Neural progenitor cell (in vitro differentiated cells): ENCODE measurements at regions not wholly inside any gene's neighbourhood (a gene's known extent, or its start where the extent isn't known, plus 50 kb on each side); places are given as distances from the start of the nearest gene placed in this dataset.

Experiments used
- DNase-seq: peaks from one replicate; pipeline ENCODE4 v3.0.0-alpha.2; 2016; ENCODE audit warnings: low spot score
- H2AFZ ChIP-seq: fragments of 200-600 bp; sonication (generic); replicated peaks from 2 replicates; pipeline ENCODE4 v1.6.1; 2016; ENCODE audit warnings: antibody characterized with exemption
- H3F3A ChIP-seq: fragments of 200-600 bp; sonication (generic); 2 replicates; pipeline ENCODE4 v1.6.1; 2016; ENCODE audit warnings: antibody characterized with exemption, low read depth
- H3K27ac ChIP-seq: fragments of 200-600 bp; sonication (generic); 2 replicates; pipeline ENCODE4 v1.5.1; 2016; ENCODE audit warnings: mild to moderate bottlenecking
- H3K27me3 ChIP-seq: fragments of 200-600 bp; sonication (generic); 2 replicates; pipeline ENCODE4 v1.6.1; 2016; ENCODE audit warnings: mild to moderate bottlenecking, moderate library complexity
- H3K36me3 ChIP-seq: fragments of 200-600 bp; sonication (generic); 2 replicates; pipeline ENCODE4 v1.5.1; 2016
- H3K4me1 ChIP-seq: fragments of 200-600 bp; sonication (generic); 2 replicates; pipeline ENCODE4 v1.6.1; 2016; ENCODE audit warnings: mixed run types
- H3K4me2 ChIP-seq: fragments of 200-600 bp; sonication (generic); 2 replicates; pipeline ENCODE4 v1.6.1; 2016
- H3K4me3 ChIP-seq: fragments of 200-600 bp; sonication (generic); 2 replicates; pipeline ENCODE4 v1.5.1; 2016
- H3K79me2 ChIP-seq: fragments of 200-600 bp; sonication (generic); 2 replicates; pipeline ENCODE4 v1.6.1; 2016; ENCODE audit warnings: low read depth
- H3K9ac ChIP-seq: fragments of 200-600 bp; sonication (generic); 2 replicates; pipeline ENCODE4 v1.6.1; 2016
- H3K9me3 ChIP-seq: fragments of 200-600 bp; sonication (generic); 2 replicates; pipeline ENCODE4 v1.5.1; 2016; ENCODE audit warnings: low read depth
- H4K20me1 ChIP-seq: fragments of 200-600 bp; sonication (generic); 2 replicates; pipeline ENCODE4 v1.6.1; 2016; ENCODE audit warnings: low read depth
- H3K27ac Mint-ChIP-seq: 3 replicates; pipeline ENCODE4 v1.8.0; 2021; ENCODE audit warnings: mixed read lengths
- H3K27me3 Mint-ChIP-seq: 2 replicates; pipeline ENCODE4 v1.8.0; 2022; ENCODE audit warnings: low read depth, mild to moderate bottlenecking, inconsistent platforms, moderate library complexity, mixed read lengths; ENCODE audit not compliant: insufficient read depth
- H3K36me3 Mint-ChIP-seq: 3 replicates; pipeline ENCODE4 v1.8.0; 2021; ENCODE audit warnings: mixed read lengths
- H3K4me1 Mint-ChIP-seq: 3 replicates; pipeline ENCODE4 v1.8.0; 2021; ENCODE audit warnings: mixed read lengths
- H3K4me3 Mint-ChIP-seq: 3 replicates; pipeline ENCODE4 v1.8.0; 2021; ENCODE audit warnings: mild to moderate bottlenecking, moderate library complexity, mixed read lengths
- H3K9me3 Mint-ChIP-seq: 3 replicates; pipeline ENCODE4 v1.8.0; 2020; ENCODE audit warnings: mixed read lengths
- EZH2 ChIP-seq: fragments of 200-600 bp; sonication (generic); IDR thresholded peaks from 2 replicates; pipeline ENCODE4 v1.6.1; 2017; ENCODE audit warnings: antibody characterized with exemption, mild to moderate bottlenecking, moderate library complexity
- EZH2phosphoT487 ChIP-seq: fragments of 200-600 bp; sonication (generic); IDR thresholded peaks from 2 replicates; pipeline ENCODE4 v1.6.1; 2017; ENCODE audit warnings: antibody characterized with exemption
- TF ChIP-seq, protein P1 (sequence below): fragments of 200-600 bp; sonication (generic); IDR thresholded peaks from 2 replicates; pipeline ENCODE4 v1.5.1; 2017; ENCODE audit warnings: antibody characterized with exemption, mild to moderate bottlenecking

DNA sequence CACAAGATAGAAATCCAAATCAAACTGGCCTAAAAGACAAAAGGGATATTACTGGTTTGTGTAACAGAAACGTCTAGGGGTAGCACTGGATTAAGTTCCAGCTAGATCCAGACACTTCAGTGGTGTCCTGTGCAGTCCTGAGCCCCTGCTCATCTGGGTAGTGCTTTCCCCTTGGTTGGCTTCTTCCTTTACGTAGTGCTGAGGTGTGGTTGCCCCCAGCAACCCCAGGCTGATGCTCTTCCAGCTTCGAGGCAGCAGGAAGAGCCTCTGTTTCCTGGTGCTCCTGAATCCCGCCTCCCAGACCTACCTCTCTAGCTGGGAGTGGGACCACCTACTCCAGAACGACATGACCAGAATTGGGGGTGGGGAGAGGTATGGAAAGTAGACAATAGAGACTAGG is 166.1 kb upstream of the ADRA1B start:
- H3K9ac ChIP-seq: no peak overlapping the region
- H3K27ac ChIP-seq: no peak overlapping the region
- no peaks in the 10 kb centered on the region for H3K79me2 ChIP-seq
- H3K36me3 ChIP-seq: no peaks in the 10 kb centered on the region
- no peaks in the 10 kb centered on the region for H3K4me1 ChIP-seq
- TF ChIP-seq, protein P1, sequence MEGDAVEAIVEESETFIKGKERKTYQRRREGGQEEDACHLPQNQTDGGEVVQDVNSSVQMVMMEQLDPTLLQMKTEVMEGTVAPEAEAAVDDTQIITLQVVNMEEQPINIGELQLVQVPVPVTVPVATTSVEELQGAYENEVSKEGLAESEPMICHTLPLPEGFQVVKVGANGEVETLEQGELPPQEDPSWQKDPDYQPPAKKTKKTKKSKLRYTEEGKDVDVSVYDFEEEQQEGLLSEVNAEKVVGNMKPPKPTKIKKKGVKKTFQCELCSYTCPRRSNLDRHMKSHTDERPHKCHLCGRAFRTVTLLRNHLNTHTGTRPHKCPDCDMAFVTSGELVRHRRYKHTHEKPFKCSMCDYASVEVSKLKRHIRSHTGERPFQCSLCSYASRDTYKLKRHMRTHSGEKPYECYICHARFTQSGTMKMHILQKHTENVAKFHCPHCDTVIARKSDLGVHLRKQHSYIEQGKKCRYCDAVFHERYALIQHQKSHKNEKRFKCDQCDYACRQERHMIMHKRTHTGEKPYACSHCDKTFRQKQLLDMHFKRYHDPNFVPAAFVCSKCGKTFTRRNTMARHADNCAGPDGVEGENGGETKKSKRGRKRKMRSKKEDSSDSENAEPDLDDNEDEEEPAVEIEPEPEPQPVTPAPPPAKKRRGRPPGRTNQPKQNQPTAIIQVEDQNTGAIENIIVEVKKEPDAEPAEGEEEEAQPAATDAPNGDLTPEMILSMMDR: no peak
- Mint-ChIP-seq H3K27ac (no peak overlapping the region), H3K36me3 (no peaks in the 10 kb centered on the region), H3K4me1 (peaks cover 2% of the 10 kb centered on the region), H3K27me3 (no peaks in the 10 kb centered on the region), H3K9me3 (peaks cover 4% of the 10 kb centered on the region), H3K4me3 (no peak overlapping the region)
- H3K9me3 ChIP-seq: no peaks in the 10 kb centered on the region
- H2AFZ ChIP-seq: no peak overlapping the region
- DNase-seq: no peak
- H3K27me3 ChIP-seq: no peaks in the 10 kb centered on the region
- H3K4me3 ChIP-seq: no peak overlapping the region
- no peaks in the 10 kb centered on the region for H3F3A ChIP-seq
- no peak overlapping the region for H3K4me2 ChIP-seq
- no peaks in the 10 kb centered on the region for H4K20me1 ChIP-seq

DNA sequence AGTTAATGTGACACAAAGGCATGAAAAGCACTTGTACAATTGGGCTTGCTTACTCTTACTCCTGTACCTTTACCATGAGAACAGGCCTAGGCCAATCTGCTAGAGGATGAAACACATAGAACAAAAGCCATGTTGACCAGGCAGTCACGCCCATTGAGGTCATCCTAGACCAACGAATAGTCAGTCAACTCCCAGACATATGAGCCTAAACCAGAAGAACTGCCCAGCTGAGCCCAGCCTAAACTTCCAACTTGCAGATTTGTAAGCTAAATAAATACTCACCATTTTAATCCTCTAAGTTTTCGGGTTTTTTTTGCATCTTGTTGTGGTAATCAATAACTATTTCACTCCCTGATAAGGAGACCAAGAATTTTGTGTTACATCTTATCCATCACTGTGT is 164.8 kb upstream of the ADRA1B start:
- no peak overlapping the region for H3K4me3 Mint-ChIP-seq
- peaks cover 4% of the 10 kb centered on the region for H3K9me3 Mint-ChIP-seq
- H3K36me3 Mint-ChIP-seq: no peaks in the 10 kb centered on the region
- no peak overlapping the region for H3K27ac ChIP-seq
- H3K36me3 ChIP-seq: no peaks in the 10 kb centered on the region
- no peaks in the 10 kb centered on the region for H3K79me2 ChIP-seq
- no peaks in the 10 kb centered on the region for H3F3A ChIP-seq
- H4K20me1 ChIP-seq: no peaks in the 10 kb centered on the region
- H3K27me3 Mint-ChIP-seq: no peaks in the 10 kb centered on the region
- TF ChIP-seq, protein P1: no peak
- TF ChIP-seq EZH2phosphoT487 (no peak), EZH2 (no peak)
- no peaks in the 10 kb centered on the region for H3K9me3 ChIP-seq
- no peak overlapping the region for H3K9ac ChIP-seq
- H3K27ac Mint-ChIP-seq: no peak overlapping the region
- H2AFZ ChIP-seq: no peak overlapping the region
- H3K27me3 ChIP-seq: no peaks in the 10 kb centered on the region
- no peak for DNase-seq
- peaks cover 2% of the 10 kb centered on the region for H3K4me1 Mint-ChIP-seq
- H3K4me2 ChIP-seq: no peak overlapping the region
- H3K4me3 ChIP-seq: no peak overlapping the region
- no peaks in the 10 kb centered on the region for H3K4me1 ChIP-seq

DNA sequence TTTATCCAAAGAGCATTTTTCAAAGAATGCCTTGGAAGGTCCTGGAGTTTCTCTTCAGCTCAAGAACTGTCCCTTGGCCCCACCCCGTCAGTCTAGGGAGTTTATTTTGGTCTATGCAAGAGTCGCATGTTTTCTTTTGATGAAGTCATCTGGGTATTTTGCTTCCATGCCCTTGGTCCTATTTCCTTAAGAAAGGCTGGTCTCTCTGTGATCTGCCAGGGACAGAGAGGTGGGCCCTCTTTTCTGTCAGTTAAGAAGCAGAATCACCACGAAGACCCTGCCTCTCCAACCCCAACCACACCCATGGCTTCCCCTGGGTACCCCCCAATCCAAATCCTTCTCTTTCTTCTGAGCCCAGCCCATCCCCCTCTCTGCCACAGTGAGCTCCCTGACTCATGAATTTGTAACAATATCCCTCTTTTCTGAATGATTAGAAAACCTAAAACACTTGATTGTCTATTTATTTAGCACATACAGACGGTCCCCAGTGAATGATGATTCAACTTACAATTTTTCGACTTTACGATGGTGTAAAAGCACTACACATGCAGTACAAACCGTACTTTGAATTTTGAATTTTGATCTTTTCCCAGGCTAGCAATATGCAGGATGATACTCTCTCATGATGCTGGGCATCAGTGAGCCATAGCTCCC is 163.5 kb upstream of the ADRA1B start:
- H3K27ac Mint-ChIP-seq: peak overlapping the region; percentile 6
- H3K36me3 ChIP-seq: no peaks in the 10 kb centered on the region
- no peaks in the 10 kb centered on the region for H3K9me3 ChIP-seq
- no peak for DNase-seq
- no peak for TF ChIP-seq EZH2phosphoT487
- TF ChIP-seq EZH2: no peak
- TF ChIP-seq, protein P1: no peak
- no peak overlapping the region for H3K4me3 Mint-ChIP-seq
- H3K9me3 Mint-ChIP-seq: peaks cover 4% of the 10 kb centered on the region
- H3F3A ChIP-seq: no peaks in the 10 kb centered on the region
- H3K36me3 Mint-ChIP-seq: no peaks in the 10 kb centered on the region
- H3K4me1 Mint-ChIP-seq: peaks cover 2% of the 10 kb centered on the region
- H3K27me3 Mint-ChIP-seq: no peaks in the 10 kb centered on the region
- H3K4me1 ChIP-seq: no peaks in the 10 kb centered on the region
- H3K79me2 ChIP-seq: no peaks in the 10 kb centered on the region
- no peaks in the 10 kb centered on the region for H3K27me3 ChIP-seq
- H2AFZ ChIP-seq: no peak overlapping the region
- no peaks in the 10 kb centered on the region for H4K20me1 ChIP-seq
- H3K27ac ChIP-seq: no peak overlapping the region
- no peak overlapping the region for H3K4me3 ChIP-seq
- no peak overlapping the region for H3K9ac ChIP-seq
- H3K4me2 ChIP-seq: no peak overlapping the region
